ENCODE measurements at regions not wholly inside any gene's neighbourhood (a gene's known extent, or its start where the extent isn't known, plus 50 kb on each side); places are given as distances from the start of the nearest gene placed in this dataset.

DNA sequence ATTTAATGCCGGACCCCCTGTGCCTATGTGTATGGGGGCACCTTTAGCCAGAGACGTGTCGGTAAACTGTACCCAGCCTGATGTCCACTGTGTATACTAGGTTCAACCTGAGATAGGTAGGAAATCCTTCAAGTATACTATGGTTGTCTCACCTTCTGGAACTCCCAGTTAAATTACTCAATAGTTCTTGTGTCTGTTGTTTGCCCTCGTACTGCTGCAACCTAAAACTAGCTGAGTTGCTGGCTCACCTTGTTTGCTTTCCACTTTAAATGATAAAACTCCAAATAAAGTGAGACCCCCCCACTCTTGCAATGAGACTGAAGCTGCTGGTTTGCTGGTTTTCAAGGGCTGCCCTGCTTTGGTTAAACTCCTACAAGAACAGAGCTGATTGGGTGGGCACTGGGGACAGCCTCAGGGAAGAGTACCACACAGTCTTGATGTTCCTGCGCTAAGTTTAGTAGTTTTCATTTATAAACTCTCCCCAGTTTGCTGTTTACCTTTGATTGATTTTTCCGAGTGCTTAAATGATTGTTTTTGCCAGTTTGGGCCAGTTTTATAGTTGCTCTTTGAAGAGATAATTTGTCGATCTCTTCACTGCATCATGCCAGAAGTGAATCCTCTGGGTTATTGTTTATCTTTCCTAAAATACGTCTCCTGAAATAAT, 1281.8 kb upstream of the MAP3K7 start:
- DNase-seq (ENCODE audit: low read depth, low spot score) = no peak
- TF ChIP-seq, protein P1, sequence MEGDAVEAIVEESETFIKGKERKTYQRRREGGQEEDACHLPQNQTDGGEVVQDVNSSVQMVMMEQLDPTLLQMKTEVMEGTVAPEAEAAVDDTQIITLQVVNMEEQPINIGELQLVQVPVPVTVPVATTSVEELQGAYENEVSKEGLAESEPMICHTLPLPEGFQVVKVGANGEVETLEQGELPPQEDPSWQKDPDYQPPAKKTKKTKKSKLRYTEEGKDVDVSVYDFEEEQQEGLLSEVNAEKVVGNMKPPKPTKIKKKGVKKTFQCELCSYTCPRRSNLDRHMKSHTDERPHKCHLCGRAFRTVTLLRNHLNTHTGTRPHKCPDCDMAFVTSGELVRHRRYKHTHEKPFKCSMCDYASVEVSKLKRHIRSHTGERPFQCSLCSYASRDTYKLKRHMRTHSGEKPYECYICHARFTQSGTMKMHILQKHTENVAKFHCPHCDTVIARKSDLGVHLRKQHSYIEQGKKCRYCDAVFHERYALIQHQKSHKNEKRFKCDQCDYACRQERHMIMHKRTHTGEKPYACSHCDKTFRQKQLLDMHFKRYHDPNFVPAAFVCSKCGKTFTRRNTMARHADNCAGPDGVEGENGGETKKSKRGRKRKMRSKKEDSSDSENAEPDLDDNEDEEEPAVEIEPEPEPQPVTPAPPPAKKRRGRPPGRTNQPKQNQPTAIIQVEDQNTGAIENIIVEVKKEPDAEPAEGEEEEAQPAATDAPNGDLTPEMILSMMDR (IDR thresholded peaks at IDR 0.05; ENCODE audit: low read depth, low read length) = no peak
- in situ Hi-C loops (cut with HindIII; ENCODE audit: low sequenced_read_pairs) = no loop called here
- H3K4me3 ChIP-seq (ENCODE audit: low read depth, low read length) = no peak overlapping the region

DNA sequence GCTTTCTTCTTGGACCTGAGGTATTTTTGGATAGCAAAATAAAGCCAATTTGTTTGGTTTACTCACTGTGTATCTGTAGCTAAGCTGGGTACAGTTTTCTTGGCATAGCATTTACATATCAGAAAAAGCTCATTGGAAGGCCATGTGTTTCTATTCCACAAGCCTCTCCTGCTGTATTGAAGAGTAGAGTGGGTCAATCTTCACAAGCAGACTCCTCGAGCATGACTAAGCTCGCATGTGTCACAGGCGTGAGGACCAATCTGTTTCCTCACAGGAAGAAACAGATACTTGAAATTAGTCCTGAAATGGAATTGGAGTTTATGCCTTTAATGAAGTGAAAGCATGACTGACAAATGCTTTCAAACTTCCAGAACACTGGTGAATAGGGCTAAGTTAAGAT, 1279.0 kb upstream of the MAP3K7 start:
- TF ChIP-seq, protein P1 (IDR thresholded peaks at IDR 0.05; ENCODE audit: low read depth, low read length) = no peak
- DNase-seq (ENCODE audit: low read depth, low spot score) = no peak
- no peak overlapping the region for H3K4me3 ChIP-seq (ENCODE audit: low read depth, low read length)
- in situ Hi-C loops (cut with HindIII; ENCODE audit: low sequenced_read_pairs) = no loop called here

DNA sequence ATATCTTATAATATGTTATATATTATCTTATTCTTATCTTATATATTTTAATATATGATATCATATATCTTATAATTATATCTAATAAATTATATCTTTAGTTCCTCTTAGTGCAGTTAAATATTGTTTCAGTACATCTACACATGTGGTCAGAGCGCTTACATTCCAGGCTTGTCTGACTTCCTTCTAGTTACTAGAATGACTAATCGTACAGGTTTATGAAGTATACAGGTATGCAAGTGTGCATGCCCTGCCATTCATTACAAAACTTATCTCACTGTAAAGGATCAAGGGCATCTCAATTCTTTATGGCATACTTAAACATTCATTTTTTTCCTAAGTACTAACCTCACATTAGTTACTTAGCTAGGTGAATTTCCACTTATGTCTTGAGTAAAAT, 1278.0 kb upstream of the MAP3K7 start:
- TF ChIP-seq, protein P1 (IDR thresholded peaks at IDR 0.05; ENCODE audit: low read depth, low read length) = no peak
- no peak overlapping the region for H3K4me3 ChIP-seq (ENCODE audit: low read depth, low read length)
- no peak for DNase-seq (ENCODE audit: low read depth, low spot score)
- in situ Hi-C loops (cut with HindIII; ENCODE audit: low sequenced_read_pairs) = no loop called here

DNA sequence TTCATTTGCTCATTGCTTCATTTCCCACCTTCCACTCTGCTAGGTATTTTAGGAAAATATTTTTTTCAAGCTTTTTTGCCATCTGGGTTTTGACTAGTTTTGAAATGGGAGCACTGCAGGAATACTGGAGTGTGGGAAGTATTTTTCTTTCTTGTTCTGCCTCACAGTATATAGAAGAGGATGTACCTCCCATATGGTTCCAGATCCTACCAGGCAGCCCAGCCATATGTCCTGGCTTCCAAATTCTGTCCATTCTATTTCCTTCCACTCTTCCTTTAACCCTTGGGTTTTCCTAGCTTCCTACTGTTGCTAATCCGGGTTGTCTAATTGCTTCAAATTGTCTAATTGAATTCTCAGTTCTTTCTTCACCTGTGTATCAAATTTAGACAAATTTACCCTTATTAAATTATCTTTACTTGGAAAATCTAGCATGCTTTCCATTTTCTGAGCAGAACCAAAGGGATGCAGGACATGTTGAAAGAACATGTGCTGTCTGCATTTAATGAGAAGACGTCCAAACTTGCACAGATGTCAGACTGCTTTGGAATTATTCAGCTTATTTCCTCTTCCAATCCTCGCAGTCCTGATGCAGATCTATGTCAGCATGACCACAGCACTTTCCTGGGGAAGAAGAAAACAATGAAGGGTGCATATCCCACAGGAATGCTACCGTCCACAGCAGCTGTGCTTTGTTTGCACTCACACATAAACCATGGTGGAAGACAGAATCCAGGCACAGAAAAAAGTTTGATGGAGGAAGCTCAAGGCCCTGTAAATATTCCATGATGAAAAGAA, 1273.9 kb upstream of the MAP3K7 start:
- H3K4me3 ChIP-seq (ENCODE audit: low read depth, low read length) = no peak overlapping the region
- in situ Hi-C loops (cut with HindIII; ENCODE audit: low sequenced_read_pairs) = no loop called here
- DNase-seq (ENCODE audit: low read depth, low spot score) = peak; percentile 69
- TF ChIP-seq, protein P1 (IDR thresholded peaks at IDR 0.05; ENCODE audit: low read depth, low read length) = no peak

DNA sequence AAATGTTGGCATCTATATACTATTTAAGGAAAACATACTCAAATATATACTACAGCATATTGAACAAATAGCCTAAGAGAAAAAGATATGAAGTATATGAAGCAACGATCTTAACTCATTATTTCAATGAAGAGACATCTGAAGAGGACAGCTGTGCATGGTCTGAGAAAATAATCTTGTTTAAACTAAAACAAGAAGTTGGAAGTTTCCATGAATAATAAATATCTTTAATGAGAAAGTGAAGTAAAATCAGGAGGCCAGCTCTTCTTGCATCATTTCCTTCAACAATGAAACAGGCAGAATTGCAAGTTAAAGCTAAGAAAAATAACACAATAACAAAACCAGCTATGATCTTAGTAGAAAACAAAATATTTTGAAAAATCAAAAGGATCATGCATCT, 1265.4 kb upstream of the MAP3K7 start:
- no peak overlapping the region for H3K4me3 ChIP-seq (ENCODE audit: low read depth, low read length)
- TF ChIP-seq, protein P1 (IDR thresholded peaks at IDR 0.05; ENCODE audit: low read depth, low read length) = no peak
- no peak for DNase-seq (ENCODE audit: low read depth, low spot score)
- in situ Hi-C loops (cut with HindIII; ENCODE audit: low sequenced_read_pairs) = no loop called here

DNA sequence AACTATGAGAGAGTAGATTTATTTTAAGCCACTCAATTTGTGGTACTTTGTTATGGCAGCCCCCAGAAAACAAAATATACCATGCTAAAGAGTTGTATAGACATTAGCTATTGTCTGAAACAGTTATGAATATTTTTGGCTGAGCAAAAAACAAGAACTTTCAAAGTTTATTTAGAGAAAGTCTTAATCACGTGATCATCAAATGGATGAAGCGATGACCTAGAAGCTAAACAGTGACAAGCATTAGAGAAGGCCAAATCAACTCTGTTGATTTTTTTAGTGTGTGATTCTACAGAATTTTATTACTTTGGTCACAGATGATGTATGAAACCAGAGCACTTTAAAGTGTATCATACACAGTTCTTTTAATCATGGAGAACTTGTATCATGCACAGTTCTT, 1247.9 kb upstream of the MAP3K7 start:
- H3K4me3 ChIP-seq (ENCODE audit: low read depth, low read length) = no peak overlapping the region
- TF ChIP-seq, protein P1 (IDR thresholded peaks at IDR 0.05; ENCODE audit: low read depth, low read length) = no peak
- DNase-seq (ENCODE audit: low read depth, low spot score) = no peak
- in situ Hi-C loops (cut with HindIII; ENCODE audit: low sequenced_read_pairs) = no loop called here

Measured in astrocyte of the spinal cord (primary cell).